IMR-90 (cell line): ENCODE measurements at regions not wholly inside any gene's neighbourhood (a gene's known extent, or its start where the extent isn't known, plus 50 kb on each side); places are given as distances from the start of the nearest gene placed in this dataset.

ENCODE experiments used
- ATAC-seq: fragments of 200-7000 bp; cut with Tn5 transposase; 2 replicates; pipeline ENCODE4 v1.9.1; 2020; ENCODE audit warnings: low read depth, mild to moderate bottlenecking, moderate library complexity
- BruUV-seq: library from RNA; stranded (reverse); fragments of 400-500 nt; replicated peaks from 2 replicates; lab custom pipeline; 2021; lab: Mats Ljungman, UMichigan
- CTCF ChIA-PET: fragments of 300-600 bp; formaldehyde crosslinking; extraction: SDS; loops from one replicate; lab custom pipeline; 2021; ENCODE audit warnings: antibody characterized with exemption; lab: Yijun Ruan, JAX
- POLR2A ChIA-PET: fragments of 300-600 bp; sonication (Branson Sonifier 250); formaldehyde crosslinking; loops from one replicate; lab custom pipeline; 2022; ENCODE audit warnings: antibody characterized with exemption; ENCODE audit not compliant: unreplicated experiment; lab: Charles Lee
- DNase-seq: peaks from one replicate; pipeline ENCODE4 v3.0.0; 2013
- H2AFZ ChIP-seq: replicated peaks from 2 replicates; pipeline ENCODE3; 2013; ENCODE audit warnings: low read length, mild to moderate bottlenecking; ENCODE audit not compliant: poor library complexity
- H2AK5ac ChIP-seq: 2 replicates; pipeline ENCODE4 v1.6.1; 2013; ENCODE audit warnings: low read depth, low read length, inconsistent platforms
- H2AK9ac ChIP-seq: replicated peaks from 2 replicates; pipeline ENCODE3; 2013; ENCODE audit warnings: mild to moderate bottlenecking, low read depth, low read length, moderate library complexity; ENCODE audit not compliant: poor library complexity
- H2BK120ac ChIP-seq: 2 replicates; pipeline ENCODE4 v1.6.1; 2013; ENCODE audit warnings: low read depth, low read length, inconsistent platforms
- H2BK15ac ChIP-seq: 3 replicates; pipeline ENCODE4 v1.6.1; 2013; ENCODE audit warnings: low read depth, low read length, inconsistent platforms
- H2BK20ac ChIP-seq: 2 replicates; pipeline ENCODE4 v1.6.1; 2013; ENCODE audit warnings: low read depth, mild to moderate bottlenecking, inconsistent platforms, low read length, moderate library complexity
- H2BK5ac ChIP-seq: 2 replicates; pipeline ENCODE4 v1.6.1; 2013; ENCODE audit warnings: mild to moderate bottlenecking, low read depth, low read length, inconsistent platforms; ENCODE audit not compliant: poor library complexity, severe bottlenecking
- H3K14ac ChIP-seq: replicated peaks from 2 replicates; pipeline ENCODE4 v1.6.1; 2013; ENCODE audit warnings: low read depth, low read length, inconsistent platforms
- H3K18ac ChIP-seq: 2 replicates; pipeline ENCODE4 v1.6.1; 2013; ENCODE audit warnings: low read depth, low read length, control low read depth
- H3K23ac ChIP-seq: 2 replicates; pipeline ENCODE4 v1.6.1; 2013; ENCODE audit warnings: low read depth, low read length, inconsistent platforms
- H3K27ac ChIP-seq: 2 replicates; pipeline ENCODE4 v1.5.1; 2013; ENCODE audit warnings: mild to moderate bottlenecking, control low read depth, low read length; ENCODE audit not compliant: insufficient read depth
- H3K27me3 ChIP-seq: 2 replicates; pipeline ENCODE4 v1.6.1; 2013; ENCODE audit warnings: low read length; ENCODE audit not compliant: control insufficient read depth, insufficient read depth
- H3K36me3 ChIP-seq: 2 replicates; pipeline ENCODE4 v1.6.1; 2013; ENCODE audit warnings: low read length, mixed read lengths; ENCODE audit not compliant: control insufficient read depth, insufficient read depth
- H3K4ac ChIP-seq: 2 replicates; pipeline ENCODE4 v1.6.1; 2013; ENCODE audit warnings: low read depth, low read length, inconsistent platforms
- H3K4me1 ChIP-seq: 2 replicates; pipeline ENCODE4 v1.6.1; 2013; ENCODE audit warnings: low read length, mixed read lengths; ENCODE audit not compliant: control insufficient read depth, insufficient read depth
- H3K4me2 ChIP-seq: 2 replicates; pipeline ENCODE4 v1.6.1; 2013; ENCODE audit warnings: low read depth, mild to moderate bottlenecking, control low read depth, low read length, moderate library complexity
- H3K4me3 ChIP-seq: 2 replicates; pipeline ENCODE4 v1.5.1; 2013; ENCODE audit warnings: low read depth, mild to moderate bottlenecking, control low read depth, low read length, moderate library complexity; ENCODE audit not compliant: insufficient read depth
- H3K56ac ChIP-seq: 2 replicates; pipeline ENCODE4 v1.6.1; 2013; ENCODE audit warnings: low read length, inconsistent platforms; ENCODE audit not compliant: insufficient read depth; ENCODE audit errors: extremely low read depth
- H3K79me1 ChIP-seq, 2 experiments: 2 replicates each; pipeline ENCODE4 v1.6.1; 2013; ENCODE audit warnings: low read length in 2 of 2, inconsistent platforms in 1 of 2, low read depth in 1 of 2
- H3K9ac ChIP-seq: 2 replicates; pipeline ENCODE4 v1.6.1; 2013; ENCODE audit warnings: low read depth, low read length, control low read depth
- H3K9me1 ChIP-seq: 2 replicates; pipeline ENCODE4 v1.6.1; 2013; ENCODE audit warnings: low read length, inconsistent platforms; ENCODE audit not compliant: insufficient read depth
- H3K9me3 ChIP-seq: 2 replicates; pipeline ENCODE4 v1.6.1; 2013; ENCODE audit warnings: low read length; ENCODE audit not compliant: control insufficient read depth, insufficient read depth
- H4K20me1 ChIP-seq: 2 replicates; pipeline ENCODE4 v1.6.1; 2013; ENCODE audit warnings: low read length, inconsistent platforms; ENCODE audit not compliant: insufficient read depth
- H4K5ac ChIP-seq: 2 replicates; pipeline ENCODE4 v1.6.1; 2013; ENCODE audit warnings: mild to moderate bottlenecking, low read depth, low read length, control low read depth
- H4K8ac ChIP-seq, 2 experiments: 2 replicates each; pipeline ENCODE4 v1.6.1; 2013; ENCODE audit warnings: low read depth in 2 of 2, low read length in 2 of 2, control low read depth in 1 of 2, inconsistent platforms in 1 of 2
- H4K91ac ChIP-seq: 2 replicates; pipeline ENCODE4 v1.6.1; 2013; ENCODE audit warnings: low read depth, low read length, inconsistent platforms; ENCODE audit not compliant: insufficient read depth
- NFE2L2 ChIP-seq: fragments of 150-350 bp; IDR thresholded peaks from 2 replicates; pipeline ENCODE4 v1.6.1; 2016; ENCODE audit warnings: low read depth, mild to moderate bottlenecking, low read length
- WGBS, 2 experiments: methylation state at CpG; one replicate each; pipeline versions ENCODE4 v1.1.5 to v1.1.7; 2013; ENCODE audit warnings: missing lambda C conversion rate in 2 of 2; ENCODE audit not compliant: insufficient read length in 1 of 2; ENCODE audit errors: extremely low coverage in 2 of 2; 5-methylcytosine and 5-hydroxymethylcytosine counted together
- dilution Hi-C: fragments of 300-500 bp; cut with HindIII; formaldehyde crosslinking; loops from one replicate; pipeline ENCODE4 v1.14.3; 2018; ENCODE audit warnings: low sequenced_read_pairs; ENCODE audit not compliant: unreplicated experiment
- in situ Hi-C: fragments of 300-500 bp; cut with MboI; formaldehyde crosslinking; loops from 3 replicates; pipeline ENCODE4 v1.14.3; 2019; ENCODE audit warnings: low sequenced_read_pairs, inconsistent platforms, mixed read lengths
- intact Hi-C: fragments of 100-400 bp; cut with micrococcal nuclease; formaldehyde crosslinking; loops from 2 replicates; pipeline ENCODE4 v1.10.0; 2022

GRCh38 chr2:128813352-128814034 lies 494.8 kb upstream of the HS6ST1 start:
- no peak overlapping the region for H4K91ac ChIP-seq
- no peak overlapping the region for H3K9ac ChIP-seq
- H3K9me1 ChIP-seq: no peaks in the 10 kb centered on the region
- no peaks in the 10 kb centered on the region for H3K36me3 ChIP-seq
- no peak overlapping the region for H2BK15ac ChIP-seq
- intact Hi-C loops (no loop called here), in situ Hi-C loops (no loop called here), dilution Hi-C loops (no loop called here)
- TF ChIP-seq NFE2L2: no peak
- H4K20me1 ChIP-seq: no peaks in the 10 kb centered on the region
- no peaks in the 10 kb centered on the region for H3K4me1 ChIP-seq
- no peak overlapping the region for H2AK9ac ChIP-seq
- CTCF ChIA-PET: no interaction called here
- BruUV-seq: no TSS peak
- no peak overlapping the region for H3K27ac ChIP-seq
- H3K27me3 ChIP-seq: no peaks in the 10 kb centered on the region; the same call in 1 of the 2 replicates
- DNase-seq: no peak
- 49% methylated on average over 6 of the region's 7 CpGs; no CpG with 5 or more reads in 1 of the 2 experiments for WGBS, 2 experiments
- no peak overlapping the region for H3K18ac ChIP-seq
- no peak overlapping the region for H3K56ac ChIP-seq
- H3K14ac ChIP-seq: no peak overlapping the region
- H2BK120ac ChIP-seq: no peak overlapping the region
- H3K79me1 ChIP-seq: no peaks in the 10 kb centered on the region
- no peak overlapping the region for H3K4ac ChIP-seq
- POLR2A ChIA-PET: no interaction called here
- no peak for ATAC-seq
- no peak overlapping the region for H3K4me2 ChIP-seq
- H2BK5ac ChIP-seq: no peak overlapping the region
- no peak overlapping the region for H2BK20ac ChIP-seq
- no peak overlapping the region for H4K5ac ChIP-seq
- H3K4me3 ChIP-seq: no peak overlapping the region
- no peak overlapping the region for H4K8ac ChIP-seq
- no peak overlapping the region for H3K23ac ChIP-seq
- H2AFZ ChIP-seq: no peak overlapping the region
- no peaks in the 10 kb centered on the region for H3K9me3 ChIP-seq
- H2AK5ac ChIP-seq: no peak overlapping the region
